HepG2 (cell line): ENCODE measurements at regions not wholly inside any gene's neighbourhood (a gene's known extent, or its start where the extent isn't known, plus 50 kb on each side); places are given as distances from the start of the nearest gene placed in this dataset.

Experiments used
- ATAC-seq: fragments of 200-7000 bp; cut with Tn5 transposase; 3 replicates; pipeline ENCODE4 v1.9.1; 2020; ENCODE audit warnings: mild to moderate bottlenecking, moderate library complexity
- BruUV-seq: library from RNA; stranded (reverse); fragments of 400-500 nt; replicated peaks from 2 replicates; lab custom pipeline; 2021; lab: Mats Ljungman, UMichigan
- CTCF ChIA-PET: fragments of 300-600 bp; formaldehyde crosslinking; extraction: SDS; loops from one replicate; lab custom pipeline; 2021; ENCODE audit warnings: low total read pairs, inconsistent platforms, low intra/inter-chr PET ratio; lab: Yijun Ruan, JAX
- POLR2A ChIA-PET: fragments of 350-600 bp; sonication (Branson Sonifier 250); formaldehyde crosslinking; loops from one replicate; lab custom pipeline; 2020; ENCODE audit warnings: antibody characterized with exemption, inconsistent platforms; lab: Yijun Ruan, JAX
- DNase-seq: peaks from one replicate; pipeline ENCODE4 v3.0.0-alpha.2; 2015; ENCODE audit warnings: low spot score
- FAIRE-seq: peaks from 3 replicates; lab custom pipeline; 2011; peaks lifted over from hg19 to GRCh38; lab: Jason Lieb, UNC
- H2AFZ ChIP-seq: one replicate; pipeline ENCODE4 v1.6.1; 2011; ENCODE audit warnings: low read length, inconsistent platforms
- H3K27ac ChIP-seq: fragments of 300-600 bp; 3 replicates; pipeline ENCODE4 v1.8.0; 2011; ENCODE audit warnings: mixed run types, mild to moderate bottlenecking, mixed read lengths, low read length, inconsistent platforms; ENCODE audit not compliant: insufficient read depth; ENCODE audit errors: extremely low read length
- H3K27me3 ChIP-seq, 2 experiments: fragments of 200-600 bp in 1 of 2; 2 replicates in 1 of 2; 3 replicates in 1 of 2; pipeline versions ENCODE4 v1.6.0 to v1.8.0; 2011; ENCODE audit warnings: low read length in 2 of 2, mild to moderate bottlenecking in 2 of 2, moderate library complexity in 2 of 2, inconsistent platforms in 1 of 2; ENCODE audit not compliant: insufficient read depth in 2 of 2, control insufficient read depth in 1 of 2
- H3K36me3 ChIP-seq, 2 experiments: fragments of 200-600 bp in 1 of 2; replicated peaks in 1 of 2; 2 replicates in 1 of 2; 3 replicates in 1 of 2; pipeline versions ENCODE4 v1.5.1 to v1.8.0; 2011; ENCODE audit warnings: low read length in 2 of 2, inconsistent platforms in 1 of 2; ENCODE audit not compliant: insufficient read depth in 2 of 2, control insufficient read depth in 1 of 2
- H3K4me1 ChIP-seq: 2 replicates; pipeline ENCODE4 v1.5.1; 2012; ENCODE audit warnings: low read length, inconsistent platforms; ENCODE audit not compliant: insufficient read depth
- H3K4me2 ChIP-seq: 2 replicates; pipeline ENCODE4 v1.6.0; 2011; ENCODE audit warnings: low read depth, low read length, inconsistent platforms
- H3K4me3 ChIP-seq, 3 experiments: fragments of 200-600 bp in 1 of 3; sonication (generic), shearing (Covaris generic) in 1 of 3; replicated peaks in 1 of 3; 2 replicates each; pipeline ENCODE4 v1.5.1; 2011 to 2016; ENCODE audit warnings: low read length in 3 of 3, inconsistent platforms in 2 of 3, low read depth in 2 of 3, mild to moderate bottlenecking in 2 of 3, control low read depth in 1 of 3, mixed read lengths in 1 of 3; ENCODE audit not compliant: insufficient read depth in 1 of 3
- H3K79me2 ChIP-seq: one replicate; pipeline ENCODE4 v1.6.1; 2011; ENCODE audit warnings: low read length, inconsistent platforms; ENCODE audit not compliant: insufficient read depth
- H3K9ac ChIP-seq: 2 replicates; pipeline ENCODE4 v1.6.0; 2011; ENCODE audit warnings: mild to moderate bottlenecking, low read depth, low read length, inconsistent platforms; ENCODE audit not compliant: insufficient read depth
- H3K9me3 ChIP-seq: 2 replicates; pipeline ENCODE4 v1.5.1; 2012; ENCODE audit warnings: mild to moderate bottlenecking, low read length
- H4K20me1 ChIP-seq: 2 replicates; pipeline ENCODE4 v1.6.0; 2011; ENCODE audit warnings: inconsistent platforms, mild to moderate bottlenecking, low read length, moderate library complexity; ENCODE audit not compliant: insufficient read depth
- CCDC6 ChIP-seq: sonication (generic); formaldehyde crosslinking; IDR thresholded peaks from 2 replicates; pipeline ENCODE4 v1.8.1; 2022; ENCODE audit warnings: mild to moderate bottlenecking, missing genetic modification reagents, moderate library complexity
- DNMT3B ChIP-seq: conservative IDR thresholded peaks from 2 replicates; pipeline ENCODE4 v1.6.1; 2016; ENCODE audit warnings: missing biosample characterization, control low read depth
- DPF2 ChIP-seq: sonication (generic); formaldehyde crosslinking; IDR thresholded peaks from 2 replicates; pipeline ENCODE4 v1.4.0; 2020; ENCODE audit warnings: mild to moderate bottlenecking, low read depth, missing genetic modification reagents, borderline replicate concordance
- FOXJ3 ChIP-seq: sonication (generic); formaldehyde crosslinking; IDR thresholded peaks from 2 replicates; pipeline ENCODE4 v1.4.0; 2020; ENCODE audit warnings: missing genetic modification reagents, mild to moderate bottlenecking, borderline replicate concordance
- HCFC1 ChIP-seq: fragments of 150-350 bp; IDR thresholded peaks from 2 replicates; pipeline ENCODE4 v1.6.1; 2014; ENCODE audit warnings: low read depth, low read length
- HDAC1 ChIP-seq: sonication (generic); formaldehyde crosslinking; IDR thresholded peaks from 2 replicates; pipeline ENCODE4 v1.5.1; 2020; ENCODE audit warnings: mild to moderate bottlenecking, missing genetic modification reagents
- HES4 ChIP-seq: sonication (generic); formaldehyde crosslinking; IDR thresholded peaks from 2 replicates; pipeline ENCODE4 v1.9.0; 2021; ENCODE audit warnings: mild to moderate bottlenecking, missing genetic modification reagents, borderline replicate concordance
- KAT7 ChIP-seq: IDR thresholded peaks from 2 replicates; pipeline ENCODE4 v1.6.1; 2018; ENCODE audit warnings: borderline replicate concordance, missing compliant biosample characterization
- NRL ChIP-seq: sonication (generic); formaldehyde crosslinking; IDR thresholded peaks from 2 replicates; pipeline ENCODE4 v1.5.0; 2020; ENCODE audit warnings: missing genetic modification reagents, mild to moderate bottlenecking, moderate library complexity, borderline replicate concordance
- RELA ChIP-seq: sonication (generic); formaldehyde crosslinking; IDR thresholded peaks from 2 replicates; pipeline ENCODE4 v1.4.0; 2020; ENCODE audit warnings: missing genetic modification reagents
- SIN3A ChIP-seq: IDR thresholded peaks from 2 replicates; pipeline ENCODE4 v1.6.1; 2011; ENCODE audit warnings: low read depth, mild to moderate bottlenecking, control low read depth, low read length, borderline replicate concordance
- SRF ChIP-seq: IDR thresholded peaks from 2 replicates; pipeline ENCODE4 v1.6.1; 2011; ENCODE audit warnings: mild to moderate bottlenecking, low read depth, low read length, moderate library complexity
- TOE1 ChIP-seq: sonication (generic); formaldehyde crosslinking; IDR thresholded peaks from 2 replicates; pipeline ENCODE4 v1.4.0; 2020; ENCODE audit warnings: mild to moderate bottlenecking, missing genetic modification reagents
- TOPORS ChIP-seq: sonication (generic); formaldehyde crosslinking; IDR thresholded peaks from 2 replicates; pipeline ENCODE4 v1.8.0; 2023; ENCODE audit warnings: mild to moderate bottlenecking, missing genetic modification reagents
- ZBTB26 ChIP-seq: IDR thresholded peaks from 2 replicates; pipeline ENCODE4 v1.6.1; 2016; ENCODE audit warnings: missing compliant biosample characterization, missing genetic modification reagents, borderline replicate concordance
- ZNF260 ChIP-seq: sonication (generic); formaldehyde crosslinking; IDR thresholded peaks from 2 replicates; pipeline ENCODE4 v1.4.0; 2020; ENCODE audit warnings: missing genetic modification reagents, low read depth, mild to moderate bottlenecking, borderline replicate concordance
- ZNF354B ChIP-seq: sonication (generic); formaldehyde crosslinking; IDR thresholded peaks from 2 replicates; pipeline ENCODE4 v1.8.0; 2022; ENCODE audit warnings: mild to moderate bottlenecking, missing genetic modification reagents
- ZNF569 ChIP-seq: sonication (generic); formaldehyde crosslinking; IDR thresholded peaks from 2 replicates; pipeline ENCODE4 v1.5.0; 2020; ENCODE audit warnings: mild to moderate bottlenecking, missing genetic modification reagents, moderate library complexity, borderline replicate concordance
- ZNF703 ChIP-seq: sonication (generic); formaldehyde crosslinking; IDR thresholded peaks from 2 replicates; pipeline ENCODE4 v1.5.1; 2020; ENCODE audit warnings: missing genetic modification reagents, mild to moderate bottlenecking, moderate library complexity, borderline replicate concordance
- ZNF776 ChIP-seq: sonication (generic); formaldehyde crosslinking; IDR thresholded peaks from 2 replicates; pipeline ENCODE4 v1.4.0; 2020; ENCODE audit warnings: mild to moderate bottlenecking, missing genetic modification reagents
- ZNF850 ChIP-seq: sonication (generic); formaldehyde crosslinking; conservative IDR thresholded peaks from 2 replicates; pipeline ENCODE4 v1.9.0; 2021; ENCODE audit warnings: mild to moderate bottlenecking, missing genetic modification reagents
- WGBS: methylation state at CpG from one replicate; pipeline ENCODE4 v1.1.6; 2017; ENCODE audit warnings: low lambda C conversion rate; 5-methylcytosine and 5-hydroxymethylcytosine counted together
- in situ Hi-C: cut with HindIII; loops from 2 replicates; pipeline ENCODE4 v1.10.0; 2017; ENCODE audit warnings: low pct_unique_long_range_greater_than_20kb; ENCODE audit not compliant: extremely low pct_ligation_motif_present
- intact Hi-C: fragments of 100-400 bp; cut with micrococcal nuclease; formaldehyde crosslinking; loops from one replicate; pipeline ENCODE4 v1.10.0; 2022; ENCODE audit not compliant: unreplicated experiment

- TF ChIP-seq SIN3A, result no peak
Observed at GRCh38 chr13:105817498-105817897, 718.0 kb downstream of the EFNB2 start (continued).

- TF ChIP-seq ZNF776, result no peak
- no peak for TF ChIP-seq KAT7 (CRISPR knock-in tag)
- TF ChIP-seq ZNF703, result no peak
- no peak for TF ChIP-seq HCFC1
- no peak for TF ChIP-seq ZNF850
- TF ChIP-seq TOPORS (CRISPR knock-in tag), result no peak
- in situ Hi-C loops (no loop called here), intact Hi-C loops (no loop called here)
- BruUV-seq, result no TSS peak
- Histone ChIP-seq H2AFZ (no peak overlapping the region), H3K4me3 (no peak overlapping the region), H3K9me3 (peaks cover 26% of the 10 kb centered on the region), H4K20me1 (no peaks in the 10 kb centered on the region), H3K27ac (no peak overlapping the region), H3K4me1 (no peaks in the 10 kb centered on the region), H3K27me3 (no peaks in the 10 kb centered on the region), H3K4me2 (no peak overlapping the region), H3K36me3 (no peaks in the 10 kb centered on the region), H3K79me2 (no peaks in the 10 kb centered on the region), H3K9ac (no peak overlapping the region)
- FAIRE-seq (no peak), ATAC-seq (no peak), DNase-seq (no peak)
- ChIA-PET POLR2A (no interaction called here), CTCF (no interaction called here)
- WGBS, result 1% methylated on average over 4 of the region's 4 CpGs
Observed at GRCh38 chr13:105816994-105817393, 718.5 kb downstream of the EFNB2 start.

GRCh38 chr13:105814902-105815250, 720.6 kb downstream of the EFNB2 start:
- POLR2A ChIA-PET, result no interaction called here
- intact Hi-C loops (no loop called here), in situ Hi-C loops (no loop called here)
- 4% methylated on average over 4 of the region's 4 CpGs for WGBS
- Histone ChIP-seq H3K9me3 (peaks cover 40% of the 10 kb centered on the region), H4K20me1 (no peaks in the 10 kb centered on the region), H3K4me3 (no peak overlapping the region), H2AFZ (no peak overlapping the region), H3K79me2 (no peaks in the 10 kb centered on the region), H3K36me3 (no peaks in the 10 kb centered on the region), H3K4me2 (no peak overlapping the region), H3K27ac (no peak overlapping the region), H3K4me1 (no peaks in the 10 kb centered on the region), H3K27me3 (no peaks in the 10 kb centered on the region), H3K9ac (no peak overlapping the region)
- DNase-seq (no peak), FAIRE-seq (no peak), ATAC-seq (no peak)
- no TSS peak for BruUV-seq
- CTCF ChIA-PET, result no interaction called here
- no peak for TF ChIP-seq ZNF569 (CRISPR knock-in tag)
- no peak for TF ChIP-seq ZNF354B (CRISPR knock-in tag)
- no peak for TF ChIP-seq RELA (CRISPR knock-in tag)
- no peak for TF ChIP-seq ZNF260
- no peak for TF ChIP-seq DPF2 (CRISPR knock-in tag)
- TF ChIP-seq CCDC6 (CRISPR knock-in tag), result no peak
- no peak for TF ChIP-seq HDAC1 (CRISPR knock-in tag)
- no peak for TF ChIP-seq FOXJ3 (CRISPR knock-in tag)
- TF ChIP-seq SRF, result no peak
- no peak for TF ChIP-seq TOE1
- TF ChIP-seq DNMT3B, result no peak
- TF ChIP-seq NRL (CRISPR knock-in tag), result no peak
- TF ChIP-seq ZBTB26 (CRISPR knock-in tag), result no peak
- no peak for TF ChIP-seq HES4
